Fibroblast of the conjunctiva (primary cell): ENCODE measurements at regions not wholly inside any gene's neighbourhood (a gene's known extent, or its start where the extent isn't known, plus 50 kb on each side); places are given as distances from the start of the nearest gene placed in this dataset.
"Not testable (repeated sequence)": the region's sequence is repeated elsewhere in the genome, so short reads cannot be mapped to it uniquely, and the experiment has no call there.

Experiments
- DNase-seq: peaks from one replicate; pipeline ENCODE4 v3.0.0-alpha.2; 2010; ENCODE audit warnings: low read depth

DNA sequence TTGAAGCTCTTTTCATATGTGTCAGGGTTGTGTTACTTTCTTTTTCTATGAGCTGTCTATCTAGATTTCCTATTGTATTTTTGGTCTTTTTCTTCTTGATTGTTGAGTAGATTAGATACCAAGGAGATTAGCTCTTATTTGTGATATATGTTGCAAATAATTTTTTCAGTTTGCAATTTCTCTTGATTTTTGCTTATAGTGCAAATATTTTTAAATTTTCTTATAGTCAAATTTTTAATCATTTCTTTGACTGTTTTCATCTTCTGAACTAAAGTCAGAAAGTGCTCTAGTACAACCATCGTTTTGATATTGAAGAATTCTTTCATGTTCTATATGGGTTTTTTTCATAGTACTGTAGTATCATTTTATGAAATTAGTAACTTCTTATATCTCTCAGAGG lies 193.7 kb downstream of the OSTF1 start:
- DNase-seq, result no peak

- DNase-seq, result no peak
Measured at GRCh38 chr9:75289332-75289731, 201.0 kb downstream of the OSTF1 start.

- DNase-seq, result no peak
Measured at GRCh38 chr9:75299324-75299723, 211.0 kb downstream of the OSTF1 start.

- no peak for DNase-seq
Measured at GRCh38 chr9:75333624-75334023, 245.3 kb downstream of the OSTF1 start.

- no peak for DNase-seq
Measured at GRCh38 chr9:75358846-75359245, 270.5 kb downstream of the OSTF1 start.

DNA sequence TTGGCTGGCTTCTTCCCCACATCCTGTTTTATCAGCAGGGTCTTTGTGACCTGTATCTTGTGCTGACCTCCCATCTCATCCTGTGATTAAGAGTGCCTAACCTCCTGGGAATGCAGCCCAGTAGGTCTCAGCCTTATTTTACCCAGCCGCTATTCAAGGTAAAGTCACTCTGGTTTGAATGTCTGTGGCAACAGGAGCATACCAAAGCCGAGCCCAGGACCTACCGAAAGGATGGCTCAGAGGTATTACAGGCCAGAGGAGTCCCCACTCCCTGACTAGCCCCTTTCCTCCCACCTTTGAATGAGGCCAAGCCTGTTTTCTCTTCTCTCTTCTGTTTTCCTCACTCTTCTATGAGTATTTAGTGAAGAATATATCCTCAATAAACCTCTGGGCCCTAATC lies 271.3 kb downstream of the OSTF1 start:
- DNase-seq, result no peak

DNA sequence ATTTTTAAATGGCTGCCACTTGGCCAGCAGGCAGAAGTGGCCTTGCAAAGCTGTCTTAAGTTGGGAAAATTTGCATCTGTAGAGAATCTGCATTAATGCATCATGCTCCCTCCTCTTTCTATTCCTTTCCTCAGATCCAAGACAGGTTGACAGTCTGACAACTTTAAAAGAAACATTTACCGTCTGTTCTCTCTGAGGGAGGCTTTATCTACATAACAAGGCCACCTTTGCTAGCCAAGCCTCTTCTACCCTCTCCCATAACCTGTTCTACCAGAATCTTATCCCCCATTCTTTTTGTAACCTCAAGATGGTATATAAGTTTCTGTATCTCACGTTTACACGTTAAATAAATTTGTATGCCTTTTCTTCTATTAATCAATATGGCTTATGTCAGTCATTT lies 271.9 kb downstream of the OSTF1 start:
- no peak for DNase-seq

GRCh38 chr9:75362446-75362845 lies 274.1 kb downstream of the OSTF1 start:
- not testable (repeated sequence) for DNase-seq

- no peak for DNase-seq
Measured at GRCh38 chr9:75365196-75365595, 276.9 kb downstream of the OSTF1 start.

GRCh38 chr9:75369989-75370388 lies 281.7 kb downstream of the OSTF1 start:
- no peak for DNase-seq

GRCh38 chr9:75372499-75373268 lies 284.4 kb downstream of the OSTF1 start:
- DNase-seq, result no peak

GRCh38 chr9:75376680-75377254 lies 288.5 kb downstream of the OSTF1 start:
- DNase-seq, result no peak

GRCh38 chr9:75378036-75378435 lies 289.7 kb downstream of the OSTF1 start:
- no peak for DNase-seq

GRCh38 chr9:75378926-75379325 lies 290.6 kb downstream of the OSTF1 start:
- DNase-seq, result no peak

GRCh38 chr9:75382126-75382525 lies 293.8 kb downstream of the OSTF1 start:
- DNase-seq, result no peak

- DNase-seq, result not testable (repeated sequence)
Measured at GRCh38 chr9:75383420-75384034, 295.2 kb downstream of the OSTF1 start.

GRCh38 chr9:75385236-75385635 lies 296.9 kb downstream of the OSTF1 start:
- no peak for DNase-seq

GRCh38 chr9:75389101-75389500 lies 300.8 kb downstream of the OSTF1 start:
- DNase-seq, result no peak

DNA sequence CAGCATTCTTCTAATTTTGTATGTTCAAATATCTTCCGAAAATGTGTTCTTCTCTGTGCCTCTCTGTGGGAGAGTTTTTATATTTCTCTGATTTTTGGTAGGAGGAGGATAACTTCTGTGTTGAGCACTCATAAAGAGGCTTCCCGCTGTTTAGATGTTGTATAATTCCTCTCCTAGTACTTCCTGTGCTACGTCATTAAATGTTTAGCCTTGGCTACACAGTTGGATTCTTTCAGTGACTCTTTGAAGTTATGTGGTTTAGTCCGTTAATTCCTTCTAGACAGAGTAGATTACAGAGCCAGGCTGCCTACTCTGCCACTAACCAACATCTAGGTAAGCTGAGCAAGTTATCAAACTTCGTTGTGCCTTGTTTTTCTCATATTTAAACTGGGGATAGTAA lies 302.6 kb downstream of the OSTF1 start:
- DNase-seq, result no peak

- no peak for DNase-seq
Measured at GRCh38 chr9:75391497-75391896, 303.2 kb downstream of the OSTF1 start.

- DNase-seq, result no peak
Measured at GRCh38 chr9:75395336-75395735, 307.0 kb downstream of the OSTF1 start.

DNA sequence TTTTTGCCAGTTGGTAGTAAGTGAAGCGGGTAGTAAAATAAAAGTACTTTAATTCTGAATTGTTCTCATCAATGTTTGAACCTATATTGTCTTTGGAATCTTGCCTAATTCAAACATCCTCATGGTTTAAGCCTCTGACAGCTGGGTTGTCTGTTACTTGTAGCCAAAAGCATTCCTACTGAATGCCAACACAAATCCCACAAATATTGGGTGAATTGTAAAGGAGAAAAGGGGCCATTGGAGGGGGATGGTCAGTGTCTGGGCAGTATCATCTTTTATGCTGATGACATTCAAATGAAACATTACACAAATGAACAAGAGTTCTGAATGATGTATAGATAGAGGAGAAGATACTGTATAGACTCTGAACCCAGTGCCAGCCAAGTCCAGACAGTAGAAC lies 309.5 kb downstream of the OSTF1 start:
- DNase-seq, result no peak

- no peak for DNase-seq
Measured at GRCh38 chr9:75408391-75408790, 320.1 kb downstream of the OSTF1 start.

DNA sequence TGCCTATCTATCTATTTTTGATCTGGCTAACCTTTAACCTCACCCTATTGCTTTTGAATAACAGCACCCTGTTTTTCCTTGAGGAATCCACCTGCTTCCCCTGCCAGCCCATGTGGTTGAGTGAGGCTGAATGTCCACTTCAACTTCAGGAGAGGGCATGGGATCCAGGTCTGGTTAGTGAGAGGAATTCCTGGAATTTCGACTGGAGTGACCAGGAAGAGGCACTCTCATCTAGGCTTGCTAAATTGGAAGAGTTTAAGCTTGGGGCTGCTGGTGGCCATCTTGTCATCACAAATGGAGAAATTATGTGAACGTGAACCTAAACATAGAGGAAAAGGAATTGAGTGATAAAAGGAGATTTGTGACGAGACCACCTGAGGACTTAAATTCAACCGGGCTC lies 322.1 kb downstream of the OSTF1 start:
- no peak for DNase-seq
